ENCODE measurements at regions not wholly inside any gene's neighbourhood (a gene's known extent, or its start where the extent isn't known, plus 50 kb on each side); places are given as distances from the start of the nearest gene placed in this dataset.
"Not testable (repeated sequence)": the region's sequence is repeated elsewhere in the genome, so short reads cannot be mapped to it uniquely, and the experiment has no call there.

DNA sequence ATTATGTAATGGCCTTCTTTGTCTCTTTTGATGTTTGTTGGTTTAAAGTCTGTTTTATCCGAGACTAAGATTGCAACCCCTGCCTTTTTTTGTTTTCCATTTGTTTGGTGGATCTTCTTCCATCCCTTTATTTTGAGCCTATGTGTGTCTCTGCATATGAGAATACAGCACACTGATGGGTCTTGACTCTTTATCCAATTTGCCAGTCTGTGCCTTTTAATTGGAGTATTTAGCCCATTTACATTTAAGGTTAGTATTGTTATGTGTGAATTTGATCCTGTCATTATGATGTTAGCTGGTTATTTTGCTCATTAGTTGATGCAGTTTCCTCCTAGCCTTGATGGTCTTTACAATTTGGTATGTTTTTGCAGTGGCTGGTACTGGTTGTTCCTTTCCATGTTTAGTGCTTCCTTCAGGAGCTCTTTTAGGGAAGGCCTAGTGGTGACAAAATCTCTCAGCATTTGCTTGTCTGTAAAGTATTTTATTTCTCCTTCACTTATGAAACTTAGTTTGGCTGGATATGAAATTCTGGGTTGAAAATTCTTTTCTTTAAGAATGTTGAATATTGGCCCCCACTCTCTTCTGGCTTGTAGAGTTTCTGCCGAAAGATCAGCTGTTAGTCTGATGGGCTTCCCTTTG, 95.3 kb upstream of the ATF7IP2 start:
- TF ChIP-seq EZH2 (IDR thresholded peaks at IDR 0.05; ENCODE audit: insufficient read depth, poor library complexity, severe bottlenecking); EZH2phosphoT487 (IDR thresholded peaks at IDR 0.05; ENCODE audit: insufficient read depth, low read depth): not testable (repeated sequence)

Measured in GM23248 (cell line).